SIG-M5 treated with dmso at 0.1 percent for 504 hours (cell line): ENCODE measurements at regions not wholly inside any gene's neighbourhood (a gene's known extent, or its start where the extent isn't known, plus 50 kb on each side); places are given as distances from the start of the nearest gene placed in this dataset.
"Not testable (repeated sequence)": the region's sequence is repeated elsewhere in the genome, so short reads cannot be mapped to it uniquely, and the experiment has no call there.

Source experiments
- DNase-seq: peaks from one replicate; lab custom pipeline; 2025; ENCODE audit not compliant: unreplicated experiment; lab: John Stamatoyannopoulos, UW

GRCh38 chr5:125848751-125849150 is 574.5 kb upstream of the GRAMD2B start:
- DNase-seq: no peak

GRCh38 chr5:125856949-125857348 is 566.3 kb upstream of the GRAMD2B start:
- no peak for DNase-seq

- no peak for DNase-seq
Measured at GRCh38 chr5:125863579-125863978, 559.6 kb upstream of the GRAMD2B start.

GRCh38 chr5:125865166-125865815 is 557.9 kb upstream of the GRAMD2B start:
- DNase-seq: no peak

GRCh38 chr5:125868036-125868435 is 555.2 kb upstream of the GRAMD2B start:
- no peak for DNase-seq

GRCh38 chr5:125870256-125870655 is 553.0 kb upstream of the GRAMD2B start:
- no peak for DNase-seq

GRCh38 chr5:125874057-125874456 is 549.2 kb upstream of the GRAMD2B start:
- no peak for DNase-seq

- DNase-seq: no peak
Measured at GRCh38 chr5:125874717-125875116, 548.5 kb upstream of the GRAMD2B start.

- DNase-seq: peak; percentile 6
Measured at GRCh38 chr5:125877248-125877647, 546.0 kb upstream of the GRAMD2B start.

GRCh38 chr5:125882061-125882460 is 541.1 kb upstream of the GRAMD2B start:
- no peak for DNase-seq

- no peak for DNase-seq
Measured at GRCh38 chr5:125883223-125883622, 540.0 kb upstream of the GRAMD2B start.

- DNase-seq: no peak
Measured at GRCh38 chr5:125888358-125888757, 534.9 kb upstream of the GRAMD2B start.

- DNase-seq: no peak
Measured at GRCh38 chr5:125890511-125890931, 532.7 kb upstream of the GRAMD2B start.

GRCh38 chr5:125891061-125891725 is 532.0 kb upstream of the GRAMD2B start:
- no peak for DNase-seq

- DNase-seq: no peak
Measured at GRCh38 chr5:125894383-125894782, 528.8 kb upstream of the GRAMD2B start.

GRCh38 chr5:125896368-125896767 is 526.8 kb upstream of the GRAMD2B start:
- DNase-seq: no peak

- no peak for DNase-seq
Measured at GRCh38 chr5:125897089-125897488, 526.1 kb upstream of the GRAMD2B start.

GRCh38 chr5:125898851-125899405 is 524.3 kb upstream of the GRAMD2B start:
- DNase-seq: no peak

GRCh38 chr5:125912028-125912427 is 511.2 kb upstream of the GRAMD2B start:
- DNase-seq: no peak

GRCh38 chr5:125913200-125913599 is 510.0 kb upstream of the GRAMD2B start:
- no peak for DNase-seq

- no peak for DNase-seq
Measured at GRCh38 chr5:125914471-125914870, 508.7 kb upstream of the GRAMD2B start.

- DNase-seq: not testable (repeated sequence)
Measured at GRCh38 chr5:125923958-125924357, 499.3 kb upstream of the GRAMD2B start.
